SU-DHL-6 (cell line): ENCODE measurements at regions not wholly inside any gene's neighbourhood (a gene's known extent, or its start where the extent isn't known, plus 50 kb on each side); places are given as distances from the start of the nearest gene placed in this dataset.
"Not testable (repeated sequence)": the region's sequence is repeated elsewhere in the genome, so short reads cannot be mapped to it uniquely, and the experiment has no call there.

Experiments
- CTCF ChIP-seq: fragments of 200-600 bp; sonication (generic); IDR thresholded peaks from one replicate; pipeline ENCODE4 v1.5.1; 2017; ENCODE audit warnings: antibody characterized with exemption, mild to moderate bottlenecking, low read length, moderate library complexity; ENCODE audit not compliant: insufficient read depth, poor library complexity, severe bottlenecking
- EZH2phosphoT487 ChIP-seq: fragments of 200-600 bp; sonication (generic), shearing (Covaris generic); conservative IDR thresholded peaks from 2 replicates; pipeline ENCODE4 v1.6.1; 2018; ENCODE audit warnings: mild to moderate bottlenecking, antibody characterized with exemption, low read length, moderate library complexity, mixed read lengths

GRCh38 chr17:20840453-20840852 lies 202.4 kb downstream of the USP22 start:
- TF ChIP-seq CTCF, EZH2phosphoT487: not testable (repeated sequence)
